Peyer's patch (tissue), 4 donors: ENCODE measurements at regions not wholly inside any gene's neighbourhood (a gene's known extent, or its start where the extent isn't known, plus 50 kb on each side); places are given as distances from the start of the nearest gene placed in this dataset.

Experiments used
- DNase-seq, 3 donors: peaks; one replicate each; pipeline ENCODE4 v3.0.0-alpha.2; 2017 to 2019
- H3K27ac ChIP-seq, 4 donors: fragments of 200-600 bp; sonication (generic); one replicate each; pipeline ENCODE4 v1.5.1; 2016 to 2019
- H3K27me3 ChIP-seq, 2 donors: fragments of 200-600 bp; sonication (generic); one replicate each; pipeline ENCODE4 v1.5.1; 2019
- H3K36me3 ChIP-seq, 3 donors: fragments of 200-600 bp; sonication (generic); one replicate each; pipeline ENCODE4 v1.5.1; 2016 to 2019
- H3K4me1 ChIP-seq, 4 donors: fragments of 200-600 bp; sonication (generic); one replicate each; pipeline ENCODE4 v1.5.1; 2016 to 2019
- H3K4me3 ChIP-seq, 4 donors: fragments of 200-600 bp; sonication (generic); 1 replicate in 3 of 4; 2 replicates in 1 of 4; pipeline ENCODE4 v1.5.1; 2016 to 2019; ENCODE audit warnings: mild to moderate bottlenecking in 1 of 4
- H3K9me3 ChIP-seq, 4 donors: fragments of 200-600 bp; sonication (generic); one replicate each; pipeline ENCODE4 v1.5.1; 2016 to 2019; ENCODE audit warnings: mild to moderate bottlenecking in 1 of 4
- CTCF ChIP-seq, 6 experiments: fragments of 450-650 bp in 4 of 6; fragments of 200-600 bp in 2 of 6; sonication (generic) in 1 of 6; IDR thresholded peaks; one replicate each; pipeline ENCODE4 v1.5.1; 2017 to 2019; ENCODE audit warnings: antibody characterized with exemption in 6 of 6, mild to moderate bottlenecking in 3 of 6, moderate library complexity in 1 of 6
- POLR2A ChIP-seq, 2 donors: fragments of 450-650 bp; IDR thresholded peaks; one replicate each; pipeline ENCODE4 v1.5.1; 2017; ENCODE audit warnings: antibody characterized with exemption in 2 of 2, mild to moderate bottlenecking in 2 of 2, moderate library complexity in 2 of 2

GRCh38 chr6:67300430-67301040 is 1334.5 kb upstream of the ADGRB3 start:
- no peaks in the 10 kb centered on the region for H3K27me3 ChIP-seq
- no peaks in the 10 kb centered on the region for H3K9me3 ChIP-seq
- H3K4me3 ChIP-seq: no peak overlapping the region
- no peaks in the 10 kb centered on the region for H3K4me1 ChIP-seq
- TF ChIP-seq CTCF (IDR thresholded peaks at IDR 0.05) (no peak), POLR2A (IDR thresholded peaks at IDR 0.05) (no peak)
- DNase-seq: no peak
- H3K36me3 ChIP-seq: no peaks in the 10 kb centered on the region
- no peak overlapping the region for H3K27ac ChIP-seq

GRCh38 chr6:67292169-67292568 is 1342.9 kb upstream of the ADGRB3 start:
- TF ChIP-seq POLR2A (IDR thresholded peaks at IDR 0.05) (no peak), CTCF (IDR thresholded peaks at IDR 0.05) (no peak)
- Histone ChIP-seq H3K4me1 (no peaks in the 10 kb centered on the region), H3K27me3 (no peaks in the 10 kb centered on the region), H3K9me3 (no peaks in the 10 kb centered on the region), H3K36me3 (no peaks in the 10 kb centered on the region), H3K27ac (no peak overlapping the region), H3K4me3 (no peak overlapping the region)
- DNase-seq: no peak

GRCh38 chr6:67287566-67287965 is 1347.5 kb upstream of the ADGRB3 start:
- Histone ChIP-seq H3K4me3 (no peak overlapping the region), H3K36me3 (no peaks in the 10 kb centered on the region), H3K4me1 (no peaks in the 10 kb centered on the region), H3K9me3 (no peaks in the 10 kb centered on the region), H3K27ac (no peak overlapping the region), H3K27me3 (no peaks in the 10 kb centered on the region)
- no peak for DNase-seq
- TF ChIP-seq CTCF (IDR thresholded peaks at IDR 0.05): no peak
- no peak for TF ChIP-seq POLR2A (IDR thresholded peaks at IDR 0.05)

- H3K9me3 ChIP-seq: no peaks in the 10 kb centered on the region
- no peak for DNase-seq
- TF ChIP-seq CTCF (IDR thresholded peaks at IDR 0.05): no peak
- H3K36me3 ChIP-seq: no peaks in the 10 kb centered on the region
- no peaks in the 10 kb centered on the region for H3K27me3 ChIP-seq
- H3K27ac ChIP-seq: no peak overlapping the region
- H3K4me1 ChIP-seq: no peaks in the 10 kb centered on the region
- no peak overlapping the region for H3K4me3 ChIP-seq
Measured at GRCh38 chr6:67285770-67286495, 1349.1 kb upstream of the ADGRB3 start.

- DNase-seq: no peak
- Histone ChIP-seq H3K4me3 (no peak overlapping the region), H3K9me3 (no peaks in the 10 kb centered on the region), H3K4me1 (no peaks in the 10 kb centered on the region), H3K36me3 (no peaks in the 10 kb centered on the region), H3K27me3 (no peaks in the 10 kb centered on the region), H3K27ac (no peak overlapping the region)
- no peak for TF ChIP-seq POLR2A (IDR thresholded peaks at IDR 0.05)
- no peak for TF ChIP-seq CTCF (IDR thresholded peaks at IDR 0.05)
Measured at GRCh38 chr6:67277312-67277711, 1357.8 kb upstream of the ADGRB3 start.
